ENCODE measurements at regions not wholly inside any gene's neighbourhood (a gene's known extent, or its start where the extent isn't known, plus 50 kb on each side); places are given as distances from the start of the nearest gene placed in this dataset.
"Not testable (repeated sequence)": the region's sequence is repeated elsewhere in the genome, so short reads cannot be mapped to it uniquely, and the experiment has no call there.

- H3K4me3 ChIP-seq (ENCODE audit: low read depth, low read length), result no peak overlapping the region
- no peak overlapping the region for H2AFZ ChIP-seq (ENCODE audit: insufficient read depth, low read length, poor library complexity)
- no peak overlapping the region for H2BK12ac ChIP-seq (ENCODE audit: low read length)
- no peak overlapping the region for H3K4ac ChIP-seq (ENCODE audit: low read depth, low read length)
- no peak overlapping the region for H3K23ac ChIP-seq (ENCODE audit: low read length)
- no peaks in the 10 kb centered on the region for H3K9me3 ChIP-seq (ENCODE audit: insufficient read depth, low read depth, low read length)
- no peak for DNase-seq
- H4K91ac ChIP-seq (ENCODE audit: low read depth, low read length), result no peak overlapping the region
- H3K36me3 ChIP-seq (ENCODE audit: control insufficient read depth in 1 of 2, insufficient read depth in 2 of 2, low read length in 2 of 2), result no peaks in the 10 kb centered on the region
- H2BK120ac ChIP-seq (ENCODE audit: insufficient read depth, low read length, poor library complexity), result no peak overlapping the region
- no peak overlapping the region for H2AK5ac ChIP-seq (ENCODE audit: low read length)
- no peak overlapping the region for H3K4me2 ChIP-seq (ENCODE audit: low read length)
- no peak overlapping the region for H2BK5ac ChIP-seq (ENCODE audit: low read depth, low read length, poor library complexity)
- H3K79me1 ChIP-seq (ENCODE audit: low read length), result no peaks in the 10 kb centered on the region
- no peak overlapping the region for H3K9ac ChIP-seq (ENCODE audit: low read length)
- no peaks in the 10 kb centered on the region for H3K4me1 ChIP-seq (ENCODE audit: control insufficient read depth in 1 of 2, insufficient read depth in 2 of 2, low read length in 2 of 2)
- H4K8ac ChIP-seq (ENCODE audit: low read depth, low read length), result no peak overlapping the region
- no peak overlapping the region for H4K12ac ChIP-seq (ENCODE audit: low read depth, low read length)
- H3K27me3 ChIP-seq (ENCODE audit: insufficient read depth, low read length), result no peaks in the 10 kb centered on the region
- WGBS (ENCODE audit: extremely low coverage, insufficient coverage, insufficient read length), result no CpG with 5 or more reads among the region's 4 CpGs
- H3K18ac ChIP-seq (ENCODE audit: low read length), result no peak overlapping the region
- H3K14ac ChIP-seq (ENCODE audit: low read length), result no peak overlapping the region
- no peaks in the 10 kb centered on the region for H3K79me2 ChIP-seq (ENCODE audit: control insufficient read depth, insufficient read depth, low read length, poor library complexity)
- H3K27ac ChIP-seq (ENCODE audit: low read depth, low read length), result no peak overlapping the region
Observed at GRCh38 chr6:62797190-62797589, 414.1 kb upstream of the FKBP1C start.

DNA sequence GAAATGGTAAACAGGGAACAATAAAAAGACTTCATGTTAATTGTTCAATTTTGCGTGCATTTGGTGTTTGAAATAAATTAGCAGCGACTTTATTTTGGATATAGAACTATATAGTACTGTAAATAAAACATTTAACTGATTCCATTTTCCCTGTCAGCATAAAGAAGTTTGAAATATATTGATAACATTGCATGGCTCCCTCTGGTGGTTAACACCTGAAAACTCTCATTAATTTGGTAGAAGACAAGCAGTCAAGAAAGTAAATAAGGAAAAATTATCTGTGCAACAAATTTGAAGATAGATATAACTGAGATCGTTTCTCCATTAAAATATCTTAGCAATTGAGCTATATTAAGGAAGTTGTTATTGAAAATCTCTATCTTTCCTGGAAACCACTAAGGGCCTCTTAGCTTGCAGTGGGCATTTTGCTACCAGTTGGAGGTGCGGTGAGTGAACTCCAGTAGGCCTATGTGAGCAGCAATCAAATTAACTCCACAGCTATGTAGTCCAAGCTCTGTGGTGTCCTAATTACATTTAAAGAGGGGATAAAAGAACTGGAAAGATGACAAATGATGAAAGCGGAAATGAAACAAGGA is 435.7 kb upstream of the FKBP1C start:
- Histone ChIP-seq H2BK120ac (ENCODE audit: insufficient read depth, low read length, poor library complexity) (no peak overlapping the region), H2BK5ac (ENCODE audit: low read depth, low read length, poor library complexity) (no peak overlapping the region), H4K12ac (ENCODE audit: low read depth, low read length) (no peak overlapping the region), H3K4me1 (ENCODE audit: control insufficient read depth in 1 of 2, insufficient read depth in 2 of 2, low read length in 2 of 2) (no peaks in the 10 kb centered on the region), H3K27me3 (ENCODE audit: insufficient read depth, low read length) (no peaks in the 10 kb centered on the region), H3K4me3 (ENCODE audit: low read depth, low read length) (no peak overlapping the region), H3K4me2 (ENCODE audit: low read length) (no peak overlapping the region), H3K79me1 (ENCODE audit: low read length) (no peaks in the 10 kb centered on the region), H3K36me3 (ENCODE audit: control insufficient read depth in 1 of 2, insufficient read depth in 2 of 2, low read length in 2 of 2) (no peaks in the 10 kb centered on the region), H2AK5ac (ENCODE audit: low read length) (no peak overlapping the region), H3K18ac (ENCODE audit: low read length) (no peak overlapping the region), H3K79me2 (ENCODE audit: control insufficient read depth, insufficient read depth, low read length, poor library complexity) (no peaks in the 10 kb centered on the region), H2BK12ac (ENCODE audit: low read length) (no peak overlapping the region), H3K9me3 (ENCODE audit: insufficient read depth, low read depth, low read length) (no peaks in the 10 kb centered on the region), H4K91ac (ENCODE audit: low read depth, low read length) (no peak overlapping the region), H3K9ac (ENCODE audit: low read length) (no peak overlapping the region), H3K23ac (ENCODE audit: low read length) (no peak overlapping the region), H2AFZ (ENCODE audit: insufficient read depth, low read length, poor library complexity) (no peak overlapping the region), H3K14ac (ENCODE audit: low read length) (no peak overlapping the region), H3K4ac (ENCODE audit: low read depth, low read length) (no peak overlapping the region), H3K27ac (ENCODE audit: low read depth, low read length) (no peak overlapping the region), H4K8ac (ENCODE audit: low read depth, low read length) (no peak overlapping the region)
- DNase-seq, result peak in 1 of 2 donors; percentile 48
- no CpG with 5 or more reads among the region's 5 CpGs for WGBS (ENCODE audit: extremely low coverage, insufficient coverage, insufficient read length)

DNA sequence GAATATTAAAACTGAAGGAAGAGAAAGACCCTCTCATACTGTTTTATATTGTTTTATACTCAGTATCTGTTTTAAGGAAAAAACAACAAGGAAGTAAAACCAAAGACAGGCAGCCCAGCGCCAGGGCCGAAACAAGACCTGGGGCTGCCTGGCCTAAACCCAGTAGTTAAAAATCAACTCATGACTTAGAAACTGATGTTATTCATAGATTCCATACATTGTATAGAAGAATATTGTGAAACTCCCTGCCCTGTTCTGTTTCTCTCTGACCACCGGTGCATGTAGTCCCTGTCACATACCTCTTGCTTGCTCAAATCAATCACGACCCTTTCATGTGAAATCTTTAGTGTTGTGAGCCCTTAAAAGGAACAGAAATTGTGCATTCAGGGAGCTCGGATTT is 445.1 kb upstream of the FKBP1C start:
- not testable (repeated sequence) for H3K4ac ChIP-seq (ENCODE audit: low read depth, low read length); H3K4me2 ChIP-seq (ENCODE audit: low read length); H2BK120ac ChIP-seq (ENCODE audit: insufficient read depth, low read length, poor library complexity); H3K18ac ChIP-seq (ENCODE audit: low read length); H3K36me3 ChIP-seq (ENCODE audit: control insufficient read depth in 1 of 2, insufficient read depth in 2 of 2, low read length in 2 of 2); H3K4me3 ChIP-seq (ENCODE audit: low read depth, low read length); H4K91ac ChIP-seq (ENCODE audit: low read depth, low read length); H4K12ac ChIP-seq (ENCODE audit: low read depth, low read length); H2BK5ac ChIP-seq (ENCODE audit: low read depth, low read length, poor library complexity); H3K4me1 ChIP-seq (ENCODE audit: control insufficient read depth in 1 of 2, insufficient read depth in 2 of 2, low read length in 2 of 2); H4K8ac ChIP-seq (ENCODE audit: low read depth, low read length); H3K27me3 ChIP-seq (ENCODE audit: insufficient read depth, low read length); H3K14ac ChIP-seq (ENCODE audit: low read length); H3K79me2 ChIP-seq (ENCODE audit: control insufficient read depth, insufficient read depth, low read length, poor library complexity); H2BK12ac ChIP-seq (ENCODE audit: low read length); H2AFZ ChIP-seq (ENCODE audit: insufficient read depth, low read length, poor library complexity); H3K27ac ChIP-seq (ENCODE audit: low read depth, low read length); H3K9me3 ChIP-seq (ENCODE audit: insufficient read depth, low read depth, low read length); H3K23ac ChIP-seq (ENCODE audit: low read length); H2AK5ac ChIP-seq (ENCODE audit: low read length); H3K9ac ChIP-seq (ENCODE audit: low read length); H3K79me1 ChIP-seq (ENCODE audit: low read length)
- no CpG with 5 or more reads among the region's 5 CpGs for WGBS (ENCODE audit: extremely low coverage, insufficient coverage, insufficient read length)
- DNase-seq, result peak in 1 of 2 donors; percentile 13

DNA sequence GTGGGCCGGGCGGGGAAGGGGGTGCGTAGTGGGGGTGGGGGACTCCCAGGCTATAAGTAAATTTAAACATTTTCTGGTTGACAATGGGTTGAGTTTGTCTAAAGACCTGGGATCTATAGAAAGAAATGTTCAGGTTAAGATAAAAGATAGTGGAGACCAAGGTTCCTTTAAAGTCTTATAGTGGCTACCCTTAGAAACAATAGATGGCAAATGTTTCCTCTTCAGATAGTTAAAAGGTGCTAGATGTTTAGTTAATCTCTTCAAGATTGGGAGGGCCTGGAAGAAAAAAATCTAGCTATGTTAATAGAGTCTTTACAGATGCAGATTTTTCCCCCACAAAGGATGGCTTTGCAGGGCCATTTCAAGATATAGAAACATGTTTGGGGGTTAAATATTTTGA is 446.4 kb upstream of the FKBP1C start:
- Histone ChIP-seq H3K4ac (ENCODE audit: low read depth, low read length) (no peak overlapping the region), H3K4me1 (ENCODE audit: control insufficient read depth in 1 of 2, insufficient read depth in 2 of 2, low read length in 2 of 2) (no peaks in the 10 kb centered on the region), H3K27me3 (ENCODE audit: insufficient read depth, low read length) (no peaks in the 10 kb centered on the region), H3K36me3 (ENCODE audit: control insufficient read depth in 1 of 2, insufficient read depth in 2 of 2, low read length in 2 of 2) (no peaks in the 10 kb centered on the region), H3K18ac (ENCODE audit: low read length) (no peak overlapping the region), H3K79me2 (ENCODE audit: control insufficient read depth, insufficient read depth, low read length, poor library complexity) (no peaks in the 10 kb centered on the region), H2BK12ac (ENCODE audit: low read length) (no peak overlapping the region), H3K4me3 (ENCODE audit: low read depth, low read length) (no peak overlapping the region), H3K4me2 (ENCODE audit: low read length) (no peak overlapping the region), H3K14ac (ENCODE audit: low read length) (no peak overlapping the region), H2BK120ac (ENCODE audit: insufficient read depth, low read length, poor library complexity) (no peak overlapping the region), H4K91ac (ENCODE audit: low read depth, low read length) (no peak overlapping the region), H3K9me3 (ENCODE audit: insufficient read depth, low read depth, low read length) (peaks cover 1% of the 10 kb centered on the region), H3K79me1 (ENCODE audit: low read length) (no peaks in the 10 kb centered on the region), H2BK5ac (ENCODE audit: low read depth, low read length, poor library complexity) (no peak overlapping the region), H2AK5ac (ENCODE audit: low read length) (no peak overlapping the region), H4K12ac (ENCODE audit: low read depth, low read length) (no peak overlapping the region), H3K27ac (ENCODE audit: low read depth, low read length) (no peak overlapping the region), H4K8ac (ENCODE audit: low read depth, low read length) (no peak overlapping the region), H3K9ac (ENCODE audit: low read length) (no peak overlapping the region), H2AFZ (ENCODE audit: insufficient read depth, low read length, poor library complexity) (no peak overlapping the region), H3K23ac (ENCODE audit: low read length) (no peak overlapping the region)
- DNase-seq, result no peak
- WGBS (ENCODE audit: extremely low coverage, insufficient coverage, insufficient read length), result no CpG with 5 or more reads among the region's 3 CpGs
